ENCODE measurements at regions not wholly inside any gene's neighbourhood (a gene's known extent, or its start where the extent isn't known, plus 50 kb on each side); places are given as distances from the start of the nearest gene placed in this dataset.

DNA sequence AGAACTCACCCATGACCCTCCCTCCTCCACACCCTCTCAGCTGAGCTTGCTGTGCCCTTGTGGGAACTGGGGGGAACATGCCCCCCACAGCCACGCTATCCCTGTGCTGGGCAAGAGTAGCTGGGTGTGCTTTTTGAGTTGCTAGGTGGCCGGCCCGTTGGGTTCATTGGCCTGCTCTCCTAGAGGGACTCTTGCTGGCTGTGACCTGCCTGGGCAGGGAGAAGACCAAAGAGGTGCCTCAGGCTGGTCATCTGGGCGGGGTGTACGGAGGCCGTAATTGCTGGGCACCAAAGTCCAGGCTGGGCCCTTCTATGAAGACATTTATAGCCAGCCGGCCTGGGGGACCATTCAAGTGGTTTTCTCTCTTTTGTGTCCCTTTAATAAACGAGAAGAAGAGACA, 138.3 kb upstream of the ZBTB40 start:
- DNase-seq (ENCODE audit: low read depth in 4 of 4, low spot score in 3 of 4), result no peak

DNA sequence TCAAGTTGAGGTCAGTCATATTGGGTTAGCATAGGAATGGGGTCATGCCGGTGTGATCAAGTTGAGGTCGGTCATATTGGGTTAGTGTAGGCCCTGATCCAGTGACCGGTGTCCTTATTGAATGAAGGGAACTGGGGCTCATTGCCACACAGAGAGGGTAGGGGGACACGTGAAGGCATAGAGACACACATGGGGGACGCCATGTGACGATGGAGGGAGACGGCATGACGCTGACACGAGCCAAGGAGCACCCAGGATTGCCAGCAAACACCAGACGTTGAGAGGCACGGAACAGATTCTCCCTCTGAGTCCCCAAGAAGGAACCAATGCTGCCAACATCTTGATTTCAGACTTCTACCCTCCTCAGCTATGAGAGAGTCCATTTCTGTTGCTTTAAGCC, 136.9 kb upstream of the ZBTB40 start:
- no peak for DNase-seq (ENCODE audit: low read depth in 4 of 4, low spot score in 3 of 4)

DNA sequence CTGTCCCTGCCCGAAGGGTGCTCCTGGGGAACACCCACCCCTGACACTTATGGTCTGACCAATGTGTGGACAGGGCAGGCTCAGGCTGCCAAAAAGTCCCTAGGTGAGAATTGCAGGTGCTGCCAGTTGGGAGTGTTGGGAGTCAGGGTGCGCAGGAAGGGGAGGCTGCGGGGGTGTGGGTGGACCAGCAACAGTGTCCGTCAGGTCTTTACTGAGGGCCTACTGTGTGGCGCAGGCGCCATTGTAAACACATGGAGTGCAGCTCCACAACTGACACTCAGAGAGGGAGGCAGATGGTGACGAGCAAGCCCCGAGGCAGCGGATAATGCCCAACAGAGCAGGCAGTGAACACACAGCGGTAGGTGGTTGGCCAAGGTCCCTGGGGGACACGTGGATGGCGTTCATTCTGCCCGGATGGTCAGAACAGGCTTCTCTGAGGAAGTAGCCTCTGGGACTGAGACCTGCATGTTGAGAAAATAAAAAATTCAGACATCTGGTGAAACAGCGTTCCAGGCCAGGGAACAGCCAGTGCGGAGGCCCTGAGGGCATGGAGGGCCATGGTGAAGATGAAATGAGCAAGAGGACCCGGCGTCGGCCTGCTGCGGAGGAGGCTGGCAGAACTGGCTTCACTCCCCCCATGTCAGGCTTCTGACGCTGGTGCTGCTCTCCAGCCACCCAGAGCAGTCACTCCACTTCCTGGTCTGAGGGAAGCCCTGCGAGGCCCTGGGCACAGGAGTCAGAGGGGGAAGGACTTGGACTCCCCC, 136.2 kb upstream of the ZBTB40 start:
- DNase-seq (ENCODE audit: low read depth in 4 of 4, low spot score in 3 of 4), result no peak

DNA sequence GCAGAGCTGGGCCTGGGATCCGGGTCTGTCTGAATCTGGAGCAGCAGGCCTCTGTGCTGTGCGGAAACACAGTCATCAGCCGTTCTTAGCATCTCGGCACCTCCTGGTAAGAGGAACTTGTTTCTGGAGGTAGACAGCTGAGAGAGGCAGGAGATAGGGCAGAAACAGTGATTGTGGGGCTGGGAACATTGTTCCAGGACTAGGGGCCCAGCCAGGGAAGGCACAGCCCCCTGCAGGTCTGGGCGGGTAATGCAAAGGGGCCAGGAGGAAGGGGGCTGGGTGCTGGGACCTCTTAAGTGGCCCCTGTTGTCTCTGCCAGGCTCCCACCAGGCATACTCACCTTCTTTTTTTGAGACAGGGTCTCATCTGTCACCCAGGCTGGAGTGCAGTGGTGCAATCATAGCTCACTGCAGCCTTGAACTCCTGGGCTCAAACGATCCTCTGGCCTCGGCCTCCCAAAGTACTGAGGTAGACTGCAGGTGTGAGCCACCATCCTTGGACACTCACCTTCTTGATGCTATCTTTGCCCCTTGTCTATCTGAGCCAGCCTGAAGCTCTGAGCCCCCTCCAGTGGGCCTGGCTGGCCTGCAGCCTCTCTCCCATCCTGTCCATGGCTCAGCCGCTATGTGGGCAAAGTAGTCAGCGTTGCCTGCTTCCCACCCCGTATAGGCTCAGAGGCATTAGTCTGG, 134.3 kb upstream of the ZBTB40 start:
- no peak for DNase-seq (ENCODE audit: low read depth in 4 of 4, low spot score in 3 of 4)

DNA sequence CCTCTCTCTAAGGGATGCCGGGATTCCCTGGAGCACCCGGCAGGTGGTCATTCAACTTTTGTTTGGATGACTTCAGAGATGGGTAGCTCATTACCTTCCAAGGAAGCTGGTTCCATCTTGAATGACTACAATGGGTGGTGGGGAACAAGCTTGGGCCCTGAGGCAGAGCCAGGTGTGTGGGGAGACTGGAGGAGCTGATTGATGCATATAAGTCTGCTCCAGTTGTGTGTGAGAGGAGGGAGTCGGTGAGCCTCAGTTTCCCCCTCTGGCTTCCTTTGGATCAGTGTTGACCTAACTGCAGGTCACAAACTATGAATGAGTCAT, 133.8 kb upstream of the ZBTB40 start:
- DNase-seq (ENCODE audit: low read depth in 4 of 4, low spot score in 3 of 4), result no peak

DNA sequence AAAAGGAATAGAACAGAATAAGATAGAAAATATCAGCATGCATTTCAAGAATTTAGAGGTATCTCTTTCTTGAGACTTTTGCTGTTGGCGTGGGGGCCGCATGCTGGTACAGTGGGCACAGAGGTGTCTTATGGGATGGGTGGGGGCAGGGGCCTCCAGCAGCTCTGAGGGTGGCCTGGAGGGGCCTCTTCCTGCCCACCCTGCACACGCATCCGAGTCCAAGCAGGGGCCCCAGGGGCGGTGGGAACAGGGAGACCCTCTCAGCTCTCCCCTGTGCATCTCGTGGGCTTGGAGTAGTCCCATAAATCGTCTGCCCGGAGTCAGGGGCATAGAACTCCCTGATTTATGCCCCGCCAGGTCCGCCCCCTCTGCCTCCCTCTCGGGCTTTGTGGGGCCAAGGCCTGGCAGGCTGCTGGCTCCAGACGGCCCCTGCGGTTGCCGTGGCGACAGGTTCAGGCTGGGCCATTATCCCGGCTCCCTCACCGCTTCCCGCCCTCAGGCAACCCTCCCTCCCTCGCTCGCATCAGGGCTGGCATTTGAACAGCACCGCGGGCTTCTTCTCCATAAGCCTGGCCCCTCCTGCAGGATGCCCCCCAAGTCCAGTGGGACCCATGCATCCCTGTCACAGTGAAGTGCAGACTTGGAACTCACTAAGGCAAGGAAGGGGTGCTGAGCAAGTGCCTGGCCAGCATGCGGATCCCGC, 133.2 kb upstream of the ZBTB40 start:
- DNase-seq (ENCODE audit: low read depth in 4 of 4, low spot score in 3 of 4), result peak in 3 of 4 donors; percentile 37 to 69 (median 55)

DNA sequence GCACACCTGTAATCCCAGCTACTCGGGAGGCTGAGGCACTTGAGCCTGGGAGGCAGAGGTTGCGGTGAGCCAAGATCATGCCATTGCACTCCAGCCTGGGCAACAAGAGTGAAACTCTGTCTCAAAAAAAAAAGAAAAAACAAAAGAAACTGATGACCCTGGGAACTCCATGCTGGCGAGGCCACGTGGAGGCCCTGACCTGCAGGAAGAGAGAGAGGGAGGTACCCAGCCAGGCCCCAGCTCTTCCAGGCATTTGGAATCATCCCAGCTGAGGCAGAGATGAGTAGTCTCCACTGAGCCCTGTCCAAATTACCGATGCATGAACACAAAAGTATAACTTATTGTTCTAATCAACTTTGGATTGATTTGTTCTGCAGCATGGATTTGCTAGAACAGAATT, 132.0 kb upstream of the ZBTB40 start:
- no peak for DNase-seq (ENCODE audit: low read depth in 4 of 4, low spot score in 3 of 4)

DNA sequence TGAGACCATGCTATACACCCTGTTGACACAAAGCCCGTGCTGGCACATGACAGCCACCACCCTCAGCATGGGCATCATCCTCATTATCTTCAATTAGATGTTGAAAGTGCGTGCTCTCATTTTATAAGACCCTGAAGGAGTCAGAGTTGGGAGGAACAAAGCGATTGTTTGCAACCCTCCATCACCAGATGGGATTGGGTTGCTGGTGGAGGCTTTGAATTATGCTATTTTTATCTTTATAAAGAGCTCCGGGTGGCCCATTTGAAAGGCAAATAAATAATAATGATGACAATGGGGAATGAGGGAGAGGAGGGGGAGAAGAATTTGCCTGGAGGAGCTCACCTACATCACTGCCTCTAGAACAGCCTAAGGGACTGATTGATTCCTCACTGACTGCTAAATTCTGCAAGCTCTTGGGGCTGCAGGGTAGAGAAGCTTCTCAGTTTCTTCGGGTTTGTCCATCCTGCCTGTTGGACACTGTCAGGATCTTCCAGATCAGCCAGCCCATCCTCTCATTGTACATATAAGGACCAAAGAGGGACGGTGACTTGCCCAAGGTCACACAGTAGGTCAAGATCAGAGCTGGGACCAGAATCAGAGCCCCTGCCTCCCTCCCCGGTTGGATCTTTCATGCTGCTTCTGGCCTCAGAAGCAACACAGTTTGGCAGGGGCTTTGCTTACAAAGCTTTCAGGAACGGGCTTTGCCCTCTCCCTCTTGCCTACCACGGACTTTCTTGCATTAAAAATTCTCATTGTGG, 130.9 kb upstream of the ZBTB40 start:
- no peak for DNase-seq (ENCODE audit: low read depth in 4 of 4, low spot score in 3 of 4)

DNA sequence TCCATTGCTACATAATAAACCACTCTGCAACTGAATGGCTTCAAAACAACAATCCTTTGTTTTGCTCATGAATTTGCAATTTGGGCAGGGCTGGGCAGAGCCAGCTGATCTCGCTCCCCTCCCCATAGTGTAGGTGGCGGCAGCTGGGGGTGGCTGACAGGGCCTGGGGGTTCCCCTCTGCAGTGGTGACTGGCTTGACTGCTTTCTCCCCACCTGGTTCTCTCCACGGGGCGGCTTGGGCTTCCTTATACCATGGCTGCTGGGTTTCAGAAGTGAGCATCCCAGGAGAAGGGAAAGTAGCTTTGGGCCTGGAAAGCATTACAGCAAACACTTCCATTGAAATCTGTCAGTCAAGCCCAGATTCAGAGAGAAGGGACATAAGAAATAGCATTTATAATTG, 129.7 kb upstream of the ZBTB40 start:
- DNase-seq (ENCODE audit: low read depth in 4 of 4, low spot score in 3 of 4), result no peak

DNA sequence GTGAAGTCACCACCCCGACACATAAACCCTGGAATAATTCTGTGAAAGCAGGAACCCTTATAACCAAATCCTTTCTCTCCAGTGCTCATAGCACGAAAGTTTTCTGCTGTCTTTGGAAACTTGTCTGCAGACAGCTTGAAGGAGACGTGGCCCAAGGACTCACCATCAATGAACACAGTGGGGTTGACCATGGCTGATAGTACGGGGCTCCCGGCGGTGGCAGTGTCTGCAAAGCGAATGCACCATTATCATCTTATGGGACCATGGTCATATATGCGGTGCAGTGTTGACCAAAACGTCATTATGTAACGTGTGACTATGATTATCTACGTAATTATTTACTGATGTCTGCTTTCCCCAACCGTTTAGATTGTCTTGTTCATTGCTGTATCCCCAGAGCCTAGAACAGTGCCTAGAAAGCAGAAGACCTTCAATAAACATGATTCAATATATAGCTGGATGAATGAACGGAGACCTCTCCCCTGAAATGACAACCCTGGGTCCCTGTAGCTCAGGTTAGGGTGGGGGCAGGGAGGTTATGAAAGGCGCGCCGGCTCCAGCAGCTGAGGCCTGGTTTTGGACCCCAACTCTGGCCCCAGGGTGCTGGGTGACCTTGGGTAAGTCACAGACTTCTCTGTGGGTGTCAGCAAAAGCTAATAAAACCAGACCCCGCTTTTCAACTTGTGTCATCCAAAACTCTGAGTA, 128.4 kb upstream of the ZBTB40 start:
- no peak for DNase-seq (ENCODE audit: low read depth in 4 of 4, low spot score in 3 of 4)

DNA sequence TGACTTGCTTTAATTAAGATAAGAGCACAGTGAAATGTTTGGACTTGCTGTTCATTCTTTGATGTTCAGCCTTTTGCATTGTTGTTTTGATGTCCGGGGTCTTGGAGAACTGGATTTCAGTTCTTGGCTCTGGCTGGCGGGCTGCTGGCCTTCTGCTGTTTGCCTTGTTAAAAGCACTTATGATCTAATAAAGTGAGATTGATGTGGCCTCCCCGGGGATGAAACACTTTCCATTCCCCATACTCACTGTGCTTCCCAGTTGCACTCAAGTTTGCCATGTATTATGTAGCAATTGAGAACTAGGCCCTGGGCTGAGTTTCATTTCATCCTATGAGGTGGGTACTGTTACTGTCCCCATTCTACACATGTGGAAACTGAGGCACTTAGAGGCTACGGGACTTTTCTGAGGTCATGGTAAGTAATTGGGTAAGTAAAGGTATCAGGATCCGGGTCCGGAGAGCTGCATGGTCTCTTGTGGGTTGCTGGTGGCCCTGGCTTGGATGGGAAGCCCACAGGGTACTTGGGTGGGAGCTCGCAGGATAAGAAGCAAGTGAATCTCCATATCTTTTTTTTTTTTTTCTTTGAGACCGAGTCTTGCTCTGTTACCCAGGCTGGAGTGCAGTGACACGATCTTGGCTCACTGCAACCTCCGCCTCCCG, 127.7 kb upstream of the ZBTB40 start:
- no peak for DNase-seq (ENCODE audit: low read depth in 4 of 4, low spot score in 3 of 4)

DNA sequence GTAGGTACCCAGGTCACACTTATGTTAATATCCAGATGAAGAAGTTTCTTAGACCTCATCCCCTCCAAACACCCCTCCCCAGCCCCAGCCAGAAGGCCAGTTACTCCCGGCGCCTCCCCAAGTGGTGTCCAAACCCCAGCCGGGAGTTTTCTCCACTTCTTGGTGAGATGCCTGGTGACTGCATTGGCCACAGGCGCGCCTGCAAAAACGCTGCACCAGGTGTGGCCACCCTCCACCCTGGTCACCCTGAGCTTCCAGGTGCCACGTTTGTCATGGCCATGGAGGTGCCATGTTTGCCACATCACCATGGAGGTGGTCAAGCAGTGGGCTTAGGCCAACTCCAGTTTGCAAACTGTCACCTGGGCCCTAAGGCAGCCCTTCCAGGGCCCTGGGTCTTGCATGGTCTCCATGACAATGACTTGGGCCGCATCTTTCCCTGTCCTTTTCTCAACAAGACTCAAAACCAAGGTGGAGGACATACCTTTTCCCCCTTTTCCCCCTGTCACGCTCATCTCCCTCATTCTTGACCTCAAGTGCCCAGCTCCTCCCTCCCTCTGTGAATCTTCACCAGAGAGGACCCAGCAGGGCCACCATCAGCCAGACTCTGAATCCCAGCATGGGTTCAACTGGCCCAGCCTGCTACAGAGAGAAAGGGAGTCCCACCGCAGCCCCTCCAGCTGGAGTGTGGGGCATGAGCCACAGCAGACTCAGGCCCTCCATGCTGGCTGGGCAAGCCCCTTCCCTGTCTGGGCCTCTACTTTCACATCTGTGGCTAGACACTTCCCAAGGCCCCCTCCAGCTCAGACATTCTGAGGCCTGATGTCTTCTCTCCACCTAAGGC, 125.9 kb upstream of the ZBTB40 start:
- DNase-seq (ENCODE audit: low read depth in 4 of 4, low spot score in 3 of 4), result no peak

DNA sequence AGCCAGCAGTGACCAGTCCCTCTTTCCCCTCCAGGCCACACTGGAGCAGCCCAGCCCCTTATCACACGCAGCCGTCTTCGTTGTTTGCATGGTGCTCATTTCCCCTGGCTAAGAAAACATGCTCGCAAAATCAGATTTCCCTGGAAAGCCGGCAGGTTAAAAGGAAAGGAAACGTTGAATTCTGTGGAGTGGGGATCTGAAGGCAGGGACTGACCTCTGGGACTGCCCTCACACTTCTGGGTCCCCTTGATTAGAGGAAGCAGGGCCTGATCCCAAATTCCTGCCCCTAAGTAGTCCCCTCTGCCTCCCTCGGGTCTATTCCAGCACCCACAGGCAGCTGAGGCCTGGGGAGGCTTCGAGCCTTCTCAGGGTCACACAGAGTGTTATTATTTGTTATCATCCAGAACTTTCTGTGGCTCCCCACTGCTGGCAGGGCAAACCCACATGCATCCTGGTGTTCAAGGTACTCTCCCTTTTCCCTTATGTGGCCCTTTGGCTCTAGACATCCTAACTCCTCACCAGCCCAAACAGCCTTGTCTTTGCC, 125.2 kb upstream of the ZBTB40 start:
- DNase-seq (ENCODE audit: low read depth in 4 of 4, low spot score in 3 of 4), result no peak

DNA sequence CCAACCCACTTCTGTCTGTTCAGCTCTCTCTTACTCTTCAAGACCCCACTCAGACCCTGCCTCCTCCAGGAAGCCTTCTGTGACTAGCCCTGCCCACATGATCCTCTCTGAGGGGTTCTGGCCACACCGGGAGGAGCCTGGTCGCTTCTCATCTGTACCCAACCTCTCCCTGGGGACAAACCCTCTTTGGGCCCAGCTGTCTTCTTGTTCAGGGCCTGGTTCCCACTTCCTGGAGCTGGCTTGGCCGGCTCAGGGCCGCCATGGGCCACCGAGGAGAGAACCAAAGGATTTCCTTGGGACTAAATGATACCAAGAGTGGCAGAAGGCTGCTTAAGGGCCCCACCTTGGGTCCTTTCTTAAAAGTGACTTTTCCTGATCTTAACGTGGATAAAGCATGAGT, 124.7 kb upstream of the ZBTB40 start:
- DNase-seq (ENCODE audit: low read depth in 4 of 4, low spot score in 3 of 4), result no peak

DNA sequence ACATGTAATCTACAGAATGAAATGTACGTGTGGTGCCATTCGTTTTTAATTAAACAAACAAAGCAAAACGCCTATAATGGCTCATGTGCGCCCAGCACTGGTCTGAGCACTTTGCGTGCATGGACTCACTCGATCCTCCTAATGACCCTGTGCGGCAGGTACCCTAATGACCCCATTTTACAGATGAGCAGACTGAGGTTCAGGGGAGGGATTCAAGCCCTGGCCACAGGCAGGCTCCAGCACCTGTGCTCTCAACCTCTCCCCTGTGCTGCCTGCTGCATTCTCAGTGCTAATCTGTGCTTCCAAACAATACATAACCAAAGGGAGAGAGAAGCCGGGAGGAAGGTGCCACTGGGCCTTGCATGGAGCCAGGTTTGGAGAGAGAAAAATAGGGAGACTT, 124.2 kb upstream of the ZBTB40 start:
- DNase-seq (ENCODE audit: low read depth in 4 of 4, low spot score in 3 of 4), result no peak

DNA sequence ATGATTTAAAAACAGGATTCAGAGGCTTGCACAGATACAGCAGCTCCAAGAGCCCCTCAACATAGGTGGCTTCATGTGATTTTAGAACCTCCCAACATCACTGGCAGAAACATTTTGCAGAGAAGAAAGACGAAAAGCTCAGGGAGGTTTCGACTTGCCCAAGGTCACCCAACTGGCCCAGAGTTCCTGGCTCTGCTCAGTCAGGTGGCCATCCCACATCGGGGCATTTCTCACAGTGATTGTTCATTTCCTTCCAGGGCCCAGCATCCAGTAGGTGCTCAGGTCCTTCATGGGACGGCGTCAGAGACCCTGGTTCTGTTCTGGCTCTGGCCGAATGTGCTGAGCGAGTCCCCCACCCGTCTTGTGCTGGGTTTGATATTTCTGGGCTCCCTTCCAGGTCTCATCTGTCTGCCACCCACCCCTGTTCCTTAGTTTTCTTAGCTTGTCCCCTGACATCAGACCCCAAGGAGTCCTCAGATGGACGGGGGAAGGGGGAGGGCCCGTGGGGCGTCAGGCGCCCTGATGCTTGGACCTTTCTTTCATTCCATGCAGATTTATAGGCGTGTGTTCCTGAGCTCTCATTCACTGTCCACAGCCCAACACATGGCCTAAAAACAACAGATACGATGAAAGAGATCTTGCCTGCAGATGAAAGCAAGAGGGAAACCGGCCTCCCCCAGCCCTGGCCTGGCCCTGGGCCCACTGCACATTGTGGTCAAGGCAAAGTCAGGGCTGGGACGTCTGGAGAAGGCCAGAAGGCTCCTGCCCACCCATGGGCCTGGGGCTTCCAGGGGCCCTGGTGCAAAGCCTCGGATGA, 123.1 kb upstream of the ZBTB40 start:
- no peak for DNase-seq (ENCODE audit: low read depth in 4 of 4, low spot score in 3 of 4)

DNA sequence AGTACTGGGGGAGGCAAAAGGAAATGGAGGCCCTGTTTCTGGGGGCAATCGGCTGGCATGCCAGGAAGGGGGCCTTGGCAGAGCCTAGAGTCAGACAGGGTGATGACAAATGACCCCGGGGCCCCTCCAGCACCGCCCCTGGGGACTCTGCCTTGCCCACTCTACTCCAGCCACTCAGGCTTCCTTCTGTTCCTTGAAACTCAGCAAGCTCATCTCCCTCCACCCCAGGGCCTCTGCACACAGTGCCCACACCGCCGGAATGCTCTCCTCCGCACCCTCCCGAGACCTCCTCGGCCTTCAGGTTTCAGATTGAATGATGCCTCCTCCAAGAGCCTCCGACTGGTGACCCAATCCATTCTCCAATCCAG, 122.5 kb upstream of the ZBTB40 start:
- no peak for DNase-seq (ENCODE audit: low read depth in 4 of 4, low spot score in 3 of 4)

DNA sequence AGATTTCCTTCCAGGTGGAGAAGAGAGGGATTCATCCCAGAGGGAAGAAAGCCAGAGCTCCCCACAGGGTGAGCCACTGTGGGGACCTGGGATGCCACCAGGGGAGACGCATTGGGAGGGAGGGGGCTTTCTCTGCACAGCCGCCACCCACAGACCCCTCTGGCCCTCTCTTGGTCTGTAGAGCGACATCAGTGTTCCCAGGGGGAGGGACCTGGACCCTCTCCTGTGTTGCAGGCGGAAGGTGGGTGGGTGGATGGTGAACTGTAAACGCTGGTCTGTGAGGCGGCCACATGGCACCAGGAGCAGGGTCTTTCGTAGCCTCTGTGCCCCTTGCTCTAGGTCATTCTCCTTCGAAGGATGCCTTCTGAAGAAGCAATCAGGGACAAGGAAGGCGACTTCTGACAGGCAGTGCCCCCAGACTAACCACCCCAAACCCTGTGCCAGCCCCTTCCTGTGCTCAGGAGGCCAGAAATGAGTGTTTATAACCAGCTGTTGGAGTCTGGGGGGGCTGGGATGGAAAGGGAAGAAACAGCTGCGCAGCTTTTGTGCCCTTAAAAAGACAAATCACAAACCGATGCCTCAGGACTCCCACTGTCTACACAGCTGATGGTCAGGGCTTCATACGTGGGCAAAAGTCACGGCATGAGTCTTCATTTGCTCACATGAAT, 121.4 kb upstream of the ZBTB40 start:
- DNase-seq (ENCODE audit: low read depth in 4 of 4, low spot score in 3 of 4), result no peak
